ENCODE measurements at regions not wholly inside any gene's neighbourhood (a gene's known extent, or its start where the extent isn't known, plus 50 kb on each side); places are given as distances from the start of the nearest gene placed in this dataset.

DNA sequence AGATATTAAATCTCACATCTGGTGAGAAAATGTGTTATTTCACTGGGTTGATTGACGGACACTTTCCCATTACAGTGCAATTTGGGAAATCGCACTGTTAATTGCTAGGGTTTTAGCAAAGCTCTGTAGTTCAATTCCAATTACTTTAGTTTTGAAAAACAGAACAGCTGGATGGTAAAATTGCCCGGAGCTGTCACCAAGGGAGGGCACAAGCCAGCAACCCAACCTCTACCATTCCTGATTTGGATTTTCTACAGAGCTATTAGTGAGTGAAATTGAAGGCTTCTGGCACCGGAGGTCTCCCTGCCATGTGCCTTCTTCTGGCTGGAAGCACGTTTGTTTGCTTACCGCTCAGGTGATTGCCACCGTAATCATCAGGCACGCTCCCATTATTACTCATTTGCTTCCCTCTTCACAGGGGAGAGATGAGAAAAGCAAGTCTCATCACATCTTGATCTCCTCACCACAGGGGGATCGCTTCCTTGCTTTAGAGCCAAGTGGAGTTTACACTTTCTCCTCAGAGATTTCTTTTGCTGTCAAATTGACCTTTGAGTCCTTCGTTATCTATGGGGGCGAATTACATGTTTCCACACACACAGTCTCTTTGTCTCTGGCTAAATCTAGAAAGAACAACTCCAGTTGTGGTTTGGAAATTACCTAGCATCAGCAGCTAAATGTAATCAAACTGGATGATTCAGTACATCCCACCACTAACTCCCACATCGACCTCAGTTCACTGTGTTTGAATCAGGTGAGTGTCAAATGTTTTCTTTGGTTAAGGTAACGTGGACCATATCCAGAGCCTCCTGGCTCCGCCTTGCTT lies 421.7 kb upstream of the GOLIM4 start:
- no peak overlapping the region for H3K4me3 ChIP-seq
- H3K27ac ChIP-seq: no peak overlapping the region
- TF ChIP-seq, protein P1, sequence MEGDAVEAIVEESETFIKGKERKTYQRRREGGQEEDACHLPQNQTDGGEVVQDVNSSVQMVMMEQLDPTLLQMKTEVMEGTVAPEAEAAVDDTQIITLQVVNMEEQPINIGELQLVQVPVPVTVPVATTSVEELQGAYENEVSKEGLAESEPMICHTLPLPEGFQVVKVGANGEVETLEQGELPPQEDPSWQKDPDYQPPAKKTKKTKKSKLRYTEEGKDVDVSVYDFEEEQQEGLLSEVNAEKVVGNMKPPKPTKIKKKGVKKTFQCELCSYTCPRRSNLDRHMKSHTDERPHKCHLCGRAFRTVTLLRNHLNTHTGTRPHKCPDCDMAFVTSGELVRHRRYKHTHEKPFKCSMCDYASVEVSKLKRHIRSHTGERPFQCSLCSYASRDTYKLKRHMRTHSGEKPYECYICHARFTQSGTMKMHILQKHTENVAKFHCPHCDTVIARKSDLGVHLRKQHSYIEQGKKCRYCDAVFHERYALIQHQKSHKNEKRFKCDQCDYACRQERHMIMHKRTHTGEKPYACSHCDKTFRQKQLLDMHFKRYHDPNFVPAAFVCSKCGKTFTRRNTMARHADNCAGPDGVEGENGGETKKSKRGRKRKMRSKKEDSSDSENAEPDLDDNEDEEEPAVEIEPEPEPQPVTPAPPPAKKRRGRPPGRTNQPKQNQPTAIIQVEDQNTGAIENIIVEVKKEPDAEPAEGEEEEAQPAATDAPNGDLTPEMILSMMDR (IDR thresholded peaks at IDR 0.05): no peak
- DNase-seq (ENCODE audit: low spot score): no peak

DNA sequence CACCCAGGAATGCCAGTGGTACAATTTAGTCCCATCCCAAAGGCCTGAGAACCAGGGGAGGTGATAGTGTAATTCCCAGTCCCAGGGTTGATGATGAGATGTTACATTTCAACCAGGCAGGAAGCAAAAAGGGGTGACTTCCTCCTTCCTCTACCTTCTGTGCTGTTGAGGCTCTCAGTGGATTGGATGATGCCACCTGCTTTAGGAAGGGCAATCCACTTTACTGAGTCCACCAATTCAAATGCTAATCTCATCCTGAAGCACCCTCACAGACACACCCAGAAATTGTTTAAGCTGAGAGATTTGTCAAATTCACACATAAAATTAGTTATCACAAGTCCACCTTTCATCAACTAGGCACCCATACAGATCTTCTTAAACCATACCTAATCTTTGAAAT lies 418.5 kb upstream of the GOLIM4 start:
- DNase-seq (ENCODE audit: low spot score): no peak
- Histone ChIP-seq H3K27ac (no peak overlapping the region), H3K4me3 (no peak overlapping the region)
- TF ChIP-seq, protein P1 (IDR thresholded peaks at IDR 0.05): no peak

DNA sequence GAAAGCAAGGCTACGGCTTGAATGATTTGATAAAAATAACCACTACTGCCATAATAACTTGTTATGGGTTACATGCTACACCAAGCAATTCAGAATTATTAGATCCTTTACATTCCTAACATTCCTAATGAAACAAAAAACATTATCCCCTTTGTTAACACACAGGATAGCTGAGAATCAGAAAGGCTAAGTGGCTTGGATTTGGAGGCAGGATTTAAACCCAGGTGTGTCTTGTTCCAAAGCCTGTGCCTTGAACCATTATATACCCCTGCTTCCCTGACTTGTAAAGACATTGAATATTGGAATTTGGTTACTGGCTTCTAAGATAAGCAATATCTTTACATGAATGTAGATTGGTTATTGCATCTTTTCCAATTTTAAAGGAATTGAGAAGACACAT lies 417.1 kb upstream of the GOLIM4 start:
- TF ChIP-seq, protein P1 (IDR thresholded peaks at IDR 0.05): no peak
- DNase-seq (ENCODE audit: low spot score): no peak
- Histone ChIP-seq H3K27ac (no peak overlapping the region), H3K4me3 (no peak overlapping the region)

DNA sequence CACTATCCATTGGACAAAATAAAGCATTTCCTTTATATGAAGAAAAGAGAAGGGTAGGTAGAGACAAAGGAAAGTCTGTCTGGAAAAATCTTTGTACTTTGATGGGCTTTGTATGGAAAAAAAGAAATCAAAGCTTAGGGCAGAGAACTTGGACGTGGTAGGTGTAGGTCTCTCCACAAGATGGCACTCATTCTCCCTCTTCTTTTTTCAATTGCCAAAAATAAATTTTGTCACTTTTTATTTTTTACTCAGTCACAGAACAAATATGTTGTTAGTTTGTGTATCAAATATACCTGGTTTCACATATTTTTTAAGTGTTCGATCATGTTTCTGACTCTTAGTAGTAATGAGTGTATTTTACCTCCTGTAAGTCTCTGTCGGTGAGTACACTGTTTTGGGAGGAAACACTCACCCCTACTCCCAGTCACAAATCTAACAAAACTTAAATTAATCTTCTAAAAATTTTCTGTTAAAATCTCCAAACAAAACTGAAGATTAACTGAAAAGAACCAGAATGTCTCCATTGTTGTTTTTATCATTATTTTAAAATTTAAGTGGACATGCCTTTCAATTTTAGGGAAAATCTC lies 415.8 kb upstream of the GOLIM4 start:
- TF ChIP-seq, protein P1 (IDR thresholded peaks at IDR 0.05): no peak
- no peak for DNase-seq (ENCODE audit: low spot score)
- Histone ChIP-seq H3K4me3 (no peak overlapping the region), H3K27ac (no peak overlapping the region)

DNA sequence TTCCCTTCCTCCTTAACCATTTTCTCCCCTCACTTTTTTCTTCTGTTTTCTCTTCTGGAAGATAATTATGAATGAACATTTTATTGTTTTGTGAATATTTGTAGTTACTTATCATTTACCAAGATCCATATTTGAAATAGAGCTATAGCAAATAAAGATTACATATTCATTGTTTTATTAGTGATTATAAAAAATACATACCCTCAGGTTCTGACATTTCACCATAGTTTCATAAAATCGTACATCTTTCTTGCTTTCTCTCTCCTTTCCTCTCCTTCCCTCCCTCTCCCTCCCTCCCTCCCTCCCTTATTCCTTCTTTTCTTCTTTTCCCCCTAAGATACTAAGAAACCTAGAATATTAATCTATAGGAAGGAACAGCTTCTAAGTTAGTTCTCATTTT lies 410.9 kb upstream of the GOLIM4 start:
- Histone ChIP-seq H3K27ac (no peak overlapping the region), H3K4me3 (no peak overlapping the region)
- TF ChIP-seq, protein P1 (IDR thresholded peaks at IDR 0.05): no peak
- DNase-seq (ENCODE audit: low spot score): no peak

DNA sequence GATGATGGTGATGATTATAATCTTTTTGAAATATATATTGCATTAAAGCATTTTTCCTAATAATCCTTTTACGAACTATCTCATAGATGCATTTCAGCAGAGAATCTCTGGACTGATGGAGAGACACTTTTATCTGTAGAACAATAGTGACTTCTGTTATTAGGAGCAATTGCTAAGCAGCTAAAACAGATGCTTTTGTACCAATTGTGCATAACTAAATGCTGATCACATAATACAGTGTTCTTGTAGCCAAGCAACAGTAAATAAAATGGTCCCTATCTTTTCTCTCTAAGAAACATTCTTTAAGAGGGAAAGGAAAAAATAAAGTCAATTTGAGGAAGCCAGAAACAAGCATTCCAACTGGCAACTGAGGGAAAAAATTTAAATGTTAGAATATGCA lies 405.8 kb upstream of the GOLIM4 start:
- no peak overlapping the region for H3K27ac ChIP-seq
- TF ChIP-seq, protein P1 (IDR thresholded peaks at IDR 0.05): no peak
- no peak overlapping the region for H3K4me3 ChIP-seq
- DNase-seq (ENCODE audit: low spot score): no peak

DNA sequence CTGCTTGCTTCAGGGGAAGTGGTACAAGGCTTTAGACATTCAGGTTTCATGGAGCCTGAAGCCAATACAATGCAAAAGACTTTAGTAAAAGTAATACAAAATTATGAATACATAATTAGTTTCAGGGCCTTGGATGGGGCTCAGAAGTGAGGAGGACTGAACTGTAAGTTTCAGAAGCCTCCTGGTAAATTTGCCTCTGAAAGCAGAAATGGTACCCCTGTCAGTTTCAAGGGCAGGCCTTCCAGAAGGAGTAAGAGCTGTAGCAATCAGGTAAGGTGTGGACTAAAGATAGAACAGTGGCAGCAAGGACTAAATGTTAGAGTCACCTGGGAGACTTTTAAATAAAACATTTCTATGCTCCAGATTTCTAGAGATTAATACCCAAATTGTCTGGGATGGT lies 402.5 kb upstream of the GOLIM4 start:
- DNase-seq (ENCODE audit: low spot score): no peak
- H3K27ac ChIP-seq: no peak overlapping the region
- H3K4me3 ChIP-seq: no peak overlapping the region
- TF ChIP-seq, protein P1 (IDR thresholded peaks at IDR 0.05): no peak

Data from coronary artery (tissue), 2 donors.